ENCODE measurements at regions not wholly inside any gene's neighbourhood (a gene's known extent, or its start where the extent isn't known, plus 50 kb on each side); places are given as distances from the start of the nearest gene placed in this dataset.

DNA sequence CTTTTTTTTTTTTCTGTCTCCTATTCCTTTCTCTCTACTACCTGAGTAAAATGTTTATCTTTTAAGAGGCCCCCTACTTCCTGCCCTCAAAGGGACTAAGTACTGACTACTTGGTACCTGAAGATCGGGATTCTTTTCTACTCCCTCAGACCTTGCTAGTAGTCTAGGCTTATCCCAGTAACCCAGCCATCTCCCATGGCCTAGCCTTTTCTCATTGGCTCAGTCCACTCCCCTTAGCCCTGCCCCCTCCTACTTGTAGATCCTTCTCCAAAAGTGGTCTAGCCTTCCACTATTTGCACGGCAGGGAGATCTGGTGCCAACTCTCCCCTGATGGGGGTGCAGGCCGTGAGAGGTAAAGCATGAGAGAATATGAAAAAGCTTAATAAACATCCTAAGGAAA is 133.7 kb downstream of the RCN1 start:
- H3K4me3 ChIP-seq (ENCODE audit: low read depth, low read length), result no peak overlapping the region
- ChIA-PET CTCF (interaction anchor here (0.8 kb wide), 1 partner anchor 354 kb away, joined by 4 read pairs; no protein-coding TSS in a partner anchor), POLR2A (no interaction called here)
- H3K4me1 ChIP-seq (ENCODE audit: control insufficient read depth, insufficient read depth, low read length), result no peaks in the 10 kb centered on the region
- H3K9me3 ChIP-seq (ENCODE audit: control insufficient read depth, insufficient read depth, low read depth, low read length), result no peaks in the 10 kb centered on the region
- no peak overlapping the region for H3K27ac ChIP-seq (ENCODE audit: extremely low read depth, low read depth, low read length)
- H3K36me3 ChIP-seq (ENCODE audit: control insufficient read depth in 2 of 2, insufficient read depth in 1 of 2, low read length in 2 of 2), result no peaks in the 10 kb centered on the region
- TF ChIP-seq ZNF645 (tag by site-specific recombination; IDR thresholded peaks at IDR 0.05) (no peak), ZNF302 (tag by site-specific recombination; IDR thresholded peaks at IDR 0.05; ENCODE audit: low read depth) (no peak), PBX3 (CRISPR knock-in tag; IDR thresholded peaks at IDR 0.05) (no peak), SCRT1 (tag by site-specific recombination; IDR thresholded peaks at IDR 0.05; ENCODE audit: borderline replicate concordance) (no peak), ZNF785 (tag by site-specific recombination; IDR thresholded peaks at IDR 0.05) (no peak), ZNF610 (tag by site-specific recombination; IDR thresholded peaks at IDR 0.05; ENCODE audit: borderline replicate concordance) (no peak), ZBTB8A (tag by site-specific recombination; IDR thresholded peaks at IDR 0.05) (no peak)

DNA sequence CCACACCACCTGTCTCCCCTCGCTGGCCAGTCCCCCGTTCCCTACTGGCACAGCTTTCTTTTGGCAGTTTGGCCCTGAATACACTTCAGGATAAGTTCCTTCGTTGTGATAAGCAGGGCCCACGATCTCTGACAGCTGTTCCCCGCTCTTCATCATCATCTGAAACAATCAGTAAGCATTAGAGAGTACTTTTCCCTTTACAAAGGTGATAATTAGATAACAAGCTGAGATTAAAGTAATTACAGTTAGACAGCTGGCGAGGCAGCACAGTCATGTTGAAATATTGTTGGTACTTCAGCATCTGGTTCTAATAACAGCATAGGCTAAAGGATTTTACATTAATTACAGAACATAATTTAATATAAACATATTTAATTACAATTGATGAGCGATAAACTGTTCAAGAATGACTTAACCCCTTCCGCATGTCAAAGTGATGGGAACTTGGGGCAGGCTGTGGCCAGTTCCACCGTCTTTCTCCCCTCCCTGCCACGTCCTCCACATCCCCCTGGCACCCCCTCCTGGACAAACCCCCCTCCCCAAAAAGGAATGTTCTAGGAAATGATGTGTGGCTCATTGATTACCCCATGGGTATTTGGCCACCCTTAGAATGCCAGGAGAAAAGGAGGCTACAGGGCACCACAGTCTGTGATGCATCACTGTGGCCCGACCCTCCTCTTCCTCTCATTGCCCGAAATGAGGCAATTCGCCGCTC is 134.9 kb downstream of the RCN1 start:
- no peak overlapping the region for H3K27ac ChIP-seq (ENCODE audit: extremely low read depth, low read depth, low read length)
- ChIA-PET CTCF (interaction anchor here (0.8 kb wide), 1 partner anchor 355 kb away, joined by 4 read pairs; no protein-coding TSS in a partner anchor), POLR2A (no interaction called here)
- H3K36me3 ChIP-seq (ENCODE audit: control insufficient read depth in 2 of 2, insufficient read depth in 1 of 2, low read length in 2 of 2), result no peaks in the 10 kb centered on the region
- H3K4me3 ChIP-seq (ENCODE audit: low read depth, low read length), result no peak overlapping the region
- H3K4me1 ChIP-seq (ENCODE audit: control insufficient read depth, insufficient read depth, low read length), result no peaks in the 10 kb centered on the region
- TF ChIP-seq KLF1 (tag by site-specific recombination; IDR thresholded peaks at IDR 0.05) (no peak), ZNF555 (tag by site-specific recombination; conservative IDR thresholded peaks at IDR 0.05) (no peak), ZNF548 (tag by site-specific recombination; IDR thresholded peaks at IDR 0.05) (no peak), OSR2 (tag by site-specific recombination; IDR thresholded peaks at IDR 0.05) (no peak), ZBTB1 (tag by site-specific recombination; IDR thresholded peaks at IDR 0.05) (no peak), ZNF433 (tag by site-specific recombination; IDR thresholded peaks at IDR 0.05; ENCODE audit: low read depth) (no peak), ZNF585B (tag by site-specific recombination; IDR thresholded peaks at IDR 0.05) (no peak), PRDM1 (tag by site-specific recombination; IDR thresholded peaks at IDR 0.05) (no peak), ZNF843 (tag by site-specific recombination; IDR thresholded peaks at IDR 0.05) (no peak), SALL2 (tag by site-specific recombination; IDR thresholded peaks at IDR 0.05; ENCODE audit: borderline replicate concordance) (no peak), ZNF654 (tag by site-specific recombination; IDR thresholded peaks at IDR 0.05; ENCODE audit: low read depth) (no peak), ELK4 (IDR thresholded peaks at IDR 0.05; ENCODE audit: borderline replicate concordance, low read depth, low read length) (no peak), ZNF202 (tag by site-specific recombination; IDR thresholded peaks at IDR 0.05; ENCODE audit: borderline replicate concordance) (no peak), ZSCAN30 (tag by site-specific recombination; IDR thresholded peaks at IDR 0.05) (no peak)
- TF ChIP-seq, protein P1, sequence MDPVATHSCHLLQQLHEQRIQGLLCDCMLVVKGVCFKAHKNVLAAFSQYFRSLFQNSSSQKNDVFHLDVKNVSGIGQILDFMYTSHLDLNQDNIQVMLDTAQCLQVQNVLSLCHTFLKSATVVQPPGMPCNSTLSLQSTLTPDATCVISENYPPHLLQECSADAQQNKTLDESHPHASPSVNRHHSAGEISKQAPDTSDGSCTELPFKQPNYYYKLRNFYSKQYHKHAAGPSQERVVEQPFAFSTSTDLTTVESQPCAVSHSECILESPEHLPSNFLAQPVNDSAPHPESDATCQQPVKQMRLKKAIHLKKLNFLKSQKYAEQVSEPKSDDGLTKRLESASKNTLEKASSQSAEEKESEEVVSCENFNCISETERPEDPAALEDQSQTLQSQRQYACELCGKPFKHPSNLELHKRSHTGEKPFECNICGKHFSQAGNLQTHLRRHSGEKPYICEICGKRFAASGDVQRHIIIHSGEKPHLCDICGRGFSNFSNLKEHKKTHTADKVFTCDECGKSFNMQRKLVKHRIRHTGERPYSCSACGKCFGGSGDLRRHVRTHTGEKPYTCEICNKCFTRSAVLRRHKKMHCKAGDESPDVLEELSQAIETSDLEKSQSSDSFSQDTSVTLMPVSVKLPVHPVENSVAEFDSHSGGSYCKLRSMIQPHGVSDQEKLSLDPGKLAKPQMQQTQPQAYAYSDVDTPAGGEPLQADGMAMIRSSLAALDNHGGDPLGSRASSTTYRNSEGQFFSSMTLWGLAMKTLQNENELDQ (tag by site-specific recombination; IDR thresholded peaks at IDR 0.05; ENCODE audit: low read depth), result no peak
- TF ChIP-seq, protein P2, sequence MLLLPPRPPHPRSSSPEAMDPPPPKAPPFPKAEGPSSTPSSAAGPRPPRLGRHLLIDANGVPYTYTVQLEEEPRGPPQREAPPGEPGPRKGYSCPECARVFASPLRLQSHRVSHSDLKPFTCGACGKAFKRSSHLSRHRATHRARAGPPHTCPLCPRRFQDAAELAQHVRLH (tag by site-specific recombination; IDR thresholded peaks at IDR 0.05), result no peak
- no peaks in the 10 kb centered on the region for H3K9me3 ChIP-seq (ENCODE audit: control insufficient read depth, insufficient read depth, low read depth, low read length)

All from HEK293 (cell line).